Neural cell (in vitro differentiated cells): ENCODE measurements at regions not wholly inside any gene's neighbourhood (a gene's known extent, or its start where the extent isn't known, plus 50 kb on each side); places are given as distances from the start of the nearest gene placed in this dataset.

Experiments used
- H2AFZ ChIP-seq: fragments of 200-600, 300-800 bp; sonication (generic), shearing (Covaris generic); 2 replicates; pipeline ENCODE4 v1.6.0; 2014; ENCODE audit warnings: low read depth, mild to moderate bottlenecking, antibody characterized with exemption, low read length, moderate library complexity
- H3F3A ChIP-seq: fragments of 200-600 bp; shearing (Covaris generic); 2 replicates; pipeline ENCODE4 v1.6.1; 2016; ENCODE audit warnings: mild to moderate bottlenecking, moderate library complexity, mixed read lengths, antibody characterized with exemption, low read length; ENCODE audit not compliant: insufficient read depth, poor library complexity, severe bottlenecking
- H3K27ac ChIP-seq: fragments of 200-600, 300-800 bp; sonication (generic), shearing (Covaris generic); 2 replicates; pipeline ENCODE4 v1.5.1; 2014; ENCODE audit warnings: mild to moderate bottlenecking, low read length, moderate library complexity
- H3K27me3 ChIP-seq: fragments of 300-800, 200-600 bp; sonication (generic), shearing (Covaris generic); 2 replicates; pipeline ENCODE4 v1.6.0; 2014; ENCODE audit warnings: mild to moderate bottlenecking, low read depth, low read length, moderate library complexity; ENCODE audit not compliant: insufficient read depth
- H3K36me3 ChIP-seq: fragments of 300-800, 200-600 bp; sonication (generic), shearing (Covaris generic); 2 replicates; pipeline ENCODE4 v1.5.1; 2014; ENCODE audit warnings: mild to moderate bottlenecking, antibody characterized with exemption, low read length, moderate library complexity; ENCODE audit not compliant: insufficient read depth
- H3K4me2 ChIP-seq: fragments of 300-800, 200-600 bp; sonication (generic), shearing (Covaris generic); 2 replicates; pipeline ENCODE4 v1.6.0; 2014; ENCODE audit warnings: mild to moderate bottlenecking, low read length
- H3K4me3 ChIP-seq: fragments of 300-800, 200-600 bp; sonication (generic), shearing (Covaris generic); 2 replicates; pipeline ENCODE4 v1.5.1; 2014; ENCODE audit warnings: mild to moderate bottlenecking, low read length, moderate library complexity
- H3K79me2 ChIP-seq: fragments of 200-600 bp; shearing (Covaris generic); replicated peaks from 2 replicates; pipeline ENCODE4 v1.6.0; 2014; ENCODE audit warnings: mild to moderate bottlenecking, low read length, moderate library complexity; ENCODE audit not compliant: insufficient read depth
- H3K9ac ChIP-seq: fragments of 300-800, 200-600 bp; sonication (generic), shearing (Covaris generic); 2 replicates; pipeline ENCODE4 v1.6.1; 2016; ENCODE audit warnings: mild to moderate bottlenecking, low read length, mixed read lengths
- H3K9me2 ChIP-seq: fragments of 200-600 bp; shearing (Covaris generic); 2 replicates; pipeline ENCODE4 v1.6.1; 2016; ENCODE audit warnings: mild to moderate bottlenecking, low read length, mixed read lengths; ENCODE audit not compliant: insufficient read depth
- H3K9me3 ChIP-seq: fragments of 200-600, 300-800 bp; sonication (generic), shearing (Covaris generic); 2 replicates; pipeline ENCODE4 v1.6.1; 2016; ENCODE audit warnings: mild to moderate bottlenecking, mixed run types, low read length, moderate library complexity, mixed read lengths
- H4K20me1 ChIP-seq: fragments of 200-600 bp; shearing (Covaris generic); 2 replicates; pipeline ENCODE4 v1.6.1; 2016; ENCODE audit warnings: mild to moderate bottlenecking, mixed run types; ENCODE audit not compliant: insufficient read depth
- CTCF ChIP-seq: fragments of 450-650 bp; IDR thresholded peaks from 2 replicates; pipeline ENCODE4 v1.5.1; 2014; ENCODE audit warnings: antibody characterized with exemption, mild to moderate bottlenecking, moderate library complexity; ENCODE audit not compliant: poor library complexity, severe bottlenecking
- EP300 ChIP-seq: fragments of 450-650 bp; conservative IDR thresholded peaks from 2 replicates; pipeline ENCODE4 v1.6.1; 2014; ENCODE audit warnings: antibody characterized with exemption, mild to moderate bottlenecking, moderate library complexity; ENCODE audit not compliant: poor library complexity, severe bottlenecking
- EZH2 ChIP-seq: fragments of 200-600, 300-800 bp; shearing (Covaris generic), sonication (generic); IDR thresholded peaks from 2 replicates; pipeline ENCODE4 v1.6.1; 2014; ENCODE audit warnings: antibody characterized with exemption, low read length, borderline replicate concordance, mild to moderate bottlenecking; ENCODE audit not compliant: insufficient read depth, poor library complexity, severe bottlenecking
- MXI1 ChIP-seq: fragments of 450-650 bp; conservative IDR thresholded peaks from 2 replicates; pipeline ENCODE4 v1.6.1; 2014; ENCODE audit warnings: antibody characterized with exemption, mild to moderate bottlenecking; ENCODE audit not compliant: poor library complexity, severe bottlenecking
- POLR2AphosphoS5 ChIP-seq: IDR thresholded peaks from 2 replicates; pipeline ENCODE4 v1.6.1; 2012
- RAD21 ChIP-seq: fragments of 450-650 bp; conservative IDR thresholded peaks from 2 replicates; pipeline ENCODE4 v1.6.1; 2014; ENCODE audit warnings: antibody characterized with exemption, mild to moderate bottlenecking, moderate library complexity
- REST ChIP-seq: IDR thresholded peaks from 2 replicates; pipeline ENCODE4 v1.6.1; 2012; ENCODE audit warnings: borderline replicate concordance
- SMC3 ChIP-seq: fragments of 450-650 bp; conservative IDR thresholded peaks from 2 replicates; pipeline ENCODE4 v1.6.1; 2014; ENCODE audit warnings: antibody characterized with exemption, mild to moderate bottlenecking, moderate library complexity; ENCODE audit not compliant: poor library complexity
- TAF1 ChIP-seq: IDR thresholded peaks from 2 replicates; pipeline ENCODE4 v1.6.1; 2012; ENCODE audit warnings: low read depth

GRCh38 chr2:40851661-40852060, 399.8 kb upstream of the SLC8A1 start:
- Histone ChIP-seq H2AFZ (no peak overlapping the region), H3K9ac (no peak overlapping the region), H3K4me3 (no peak overlapping the region), H3K9me3 (no peaks in the 10 kb centered on the region), H3K9me2 (no peaks in the 10 kb centered on the region), H3K36me3 (no peaks in the 10 kb centered on the region), H3K27me3 (no peaks in the 10 kb centered on the region), H4K20me1 (no peaks in the 10 kb centered on the region), H3K79me2 (no peaks in the 10 kb centered on the region), H3K27ac (no peak overlapping the region), H3F3A (no peaks in the 10 kb centered on the region), H3K4me2 (no peak overlapping the region)
- no peak for TF ChIP-seq EP300
- TF ChIP-seq CTCF = no peak
- TF ChIP-seq POLR2AphosphoS5 = no peak
- TF ChIP-seq MXI1 = no peak
- TF ChIP-seq EZH2 = no peak
- no peak for TF ChIP-seq SMC3
- no peak for TF ChIP-seq RAD21
- no peak for TF ChIP-seq REST
- TF ChIP-seq TAF1 = no peak

GRCh38 chr2:40859617-40860016, 407.7 kb upstream of the SLC8A1 start:
- no peaks in the 10 kb centered on the region for H3K9me3 ChIP-seq
- no peaks in the 10 kb centered on the region for H3K27me3 ChIP-seq
- H3K4me2 ChIP-seq = no peak overlapping the region
- no peaks in the 10 kb centered on the region for H3K79me2 ChIP-seq
- no peak overlapping the region for H3K9ac ChIP-seq
- no peaks in the 10 kb centered on the region for H3F3A ChIP-seq
- TF ChIP-seq CTCF = no peak
- no peak for TF ChIP-seq MXI1
- no peak for TF ChIP-seq EP300
- TF ChIP-seq TAF1 = no peak
- TF ChIP-seq SMC3 = no peak
- TF ChIP-seq POLR2AphosphoS5 = no peak
- TF ChIP-seq RAD21 = no peak
- TF ChIP-seq EZH2 = no peak
- no peak for TF ChIP-seq REST
- no peak overlapping the region for H3K27ac ChIP-seq
- no peak overlapping the region for H3K4me3 ChIP-seq
- no peaks in the 10 kb centered on the region for H3K9me2 ChIP-seq
- no peak overlapping the region for H2AFZ ChIP-seq
- no peaks in the 10 kb centered on the region for H3K36me3 ChIP-seq
- no peaks in the 10 kb centered on the region for H4K20me1 ChIP-seq
